ENCODE measurements at regions not wholly inside any gene's neighbourhood (a gene's known extent, or its start where the extent isn't known, plus 50 kb on each side); places are given as distances from the start of the nearest gene placed in this dataset.

GRCh38 chr10:80894797-80895467, 357.2 kb downstream of the SH2D4B start:
- H3K4me1 ChIP-seq (ENCODE audit: control insufficient read depth, insufficient read depth, low read length), result no peaks in the 10 kb centered on the region
- no peak overlapping the region for H3K27ac ChIP-seq (ENCODE audit: low read length)
- H3K27me3 ChIP-seq (ENCODE audit: control insufficient read depth in 1 of 2, insufficient read depth in 2 of 2, low read length in 2 of 2), result peaks cover 3% of the 10 kb centered on the region in 2 donors
- no peaks in the 10 kb centered on the region for H3K36me3 ChIP-seq (ENCODE audit: control insufficient read depth in 2 of 2, insufficient read depth in 2 of 2, low read length in 2 of 2)
- H3K4me3 ChIP-seq (ENCODE audit: low read length in 2 of 2), result no peak overlapping the region
- H3K9ac ChIP-seq (ENCODE audit: low read length in 2 of 2), result no peak overlapping the region
- no peaks in the 10 kb centered on the region for H3K9me3 ChIP-seq (ENCODE audit: control insufficient read depth in 2 of 2, low read length in 2 of 2)

GRCh38 chr10:80896076-80896475, 358.4 kb downstream of the SH2D4B start:
- Histone ChIP-seq H3K36me3 (ENCODE audit: control insufficient read depth in 2 of 2, insufficient read depth in 2 of 2, low read length in 2 of 2) (no peaks in the 10 kb centered on the region), H3K9me3 (ENCODE audit: control insufficient read depth in 2 of 2, low read length in 2 of 2) (no peaks in the 10 kb centered on the region), H3K4me3 (ENCODE audit: low read length in 2 of 2) (no peak overlapping the region), H3K9ac (ENCODE audit: low read length in 2 of 2) (no peak overlapping the region), H3K4me1 (ENCODE audit: control insufficient read depth, insufficient read depth, low read length) (no peaks in the 10 kb centered on the region), H3K27ac (ENCODE audit: low read length) (no peak overlapping the region), H3K27me3 (ENCODE audit: control insufficient read depth in 1 of 2, insufficient read depth in 2 of 2, low read length in 2 of 2) (peaks cover 3% of the 10 kb centered on the region in 2 donors)

GRCh38 chr10:80896959-80897358, 359.3 kb downstream of the SH2D4B start:
- H3K9ac ChIP-seq (ENCODE audit: low read length in 2 of 2), result no peak overlapping the region
- no peak overlapping the region for H3K4me3 ChIP-seq (ENCODE audit: low read length in 2 of 2)
- H3K36me3 ChIP-seq (ENCODE audit: control insufficient read depth in 2 of 2, insufficient read depth in 2 of 2, low read length in 2 of 2), result no peaks in the 10 kb centered on the region
- no peak overlapping the region for H3K27ac ChIP-seq (ENCODE audit: low read length)
- H3K4me1 ChIP-seq (ENCODE audit: control insufficient read depth, insufficient read depth, low read length), result no peaks in the 10 kb centered on the region
- no peaks in the 10 kb centered on the region for H3K9me3 ChIP-seq (ENCODE audit: control insufficient read depth in 2 of 2, low read length in 2 of 2)
- H3K27me3 ChIP-seq (ENCODE audit: control insufficient read depth in 1 of 2, insufficient read depth in 2 of 2, low read length in 2 of 2), result peaks cover 3% of the 10 kb centered on the region in 2 donors

- Histone ChIP-seq H3K9me3 (ENCODE audit: control insufficient read depth in 2 of 2, low read length in 2 of 2) (no peaks in the 10 kb centered on the region), H3K9ac (ENCODE audit: low read length in 2 of 2) (no peak overlapping the region), H3K4me1 (ENCODE audit: control insufficient read depth, insufficient read depth, low read length) (no peaks in the 10 kb centered on the region), H3K27me3 (ENCODE audit: control insufficient read depth in 1 of 2, insufficient read depth in 2 of 2, low read length in 2 of 2) (no peaks in the 10 kb centered on the region), H3K27ac (ENCODE audit: low read length) (no peak overlapping the region), H3K36me3 (ENCODE audit: control insufficient read depth in 2 of 2, insufficient read depth in 2 of 2, low read length in 2 of 2) (no peaks in the 10 kb centered on the region), H3K4me3 (ENCODE audit: low read length in 2 of 2) (no peak overlapping the region)
Measured at GRCh38 chr10:80900661-80901060, 363.0 kb downstream of the SH2D4B start.

GRCh38 chr10:80908611-80909010, 370.9 kb downstream of the SH2D4B start:
- H3K4me1 ChIP-seq (ENCODE audit: control insufficient read depth, insufficient read depth, low read length), result no peaks in the 10 kb centered on the region
- H3K4me3 ChIP-seq (ENCODE audit: low read length in 2 of 2), result no peak overlapping the region
- H3K9ac ChIP-seq (ENCODE audit: low read length in 2 of 2), result no peak overlapping the region
- peaks cover 0 to 2% of the 10 kb centered on the region in 2 donors for H3K9me3 ChIP-seq (ENCODE audit: control insufficient read depth in 2 of 2, low read length in 2 of 2)
- H3K27me3 ChIP-seq (ENCODE audit: control insufficient read depth in 1 of 2, insufficient read depth in 2 of 2, low read length in 2 of 2), result no peaks in the 10 kb centered on the region
- no peak overlapping the region for H3K27ac ChIP-seq (ENCODE audit: low read length)
- H3K36me3 ChIP-seq (ENCODE audit: control insufficient read depth in 2 of 2, insufficient read depth in 2 of 2, low read length in 2 of 2), result no peaks in the 10 kb centered on the region

GRCh38 chr10:80909254-80909653, 371.6 kb downstream of the SH2D4B start:
- Histone ChIP-seq H3K4me3 (ENCODE audit: low read length in 2 of 2) (no peak overlapping the region), H3K9me3 (ENCODE audit: control insufficient read depth in 2 of 2, low read length in 2 of 2) (peaks cover 0 to 2% of the 10 kb centered on the region in 2 donors), H3K4me1 (ENCODE audit: control insufficient read depth, insufficient read depth, low read length) (no peaks in the 10 kb centered on the region), H3K9ac (ENCODE audit: low read length in 2 of 2) (no peak overlapping the region), H3K27ac (ENCODE audit: low read length) (no peak overlapping the region), H3K27me3 (ENCODE audit: control insufficient read depth in 1 of 2, insufficient read depth in 2 of 2, low read length in 2 of 2) (no peaks in the 10 kb centered on the region), H3K36me3 (ENCODE audit: control insufficient read depth in 2 of 2, insufficient read depth in 2 of 2, low read length in 2 of 2) (no peaks in the 10 kb centered on the region)

- Histone ChIP-seq H3K36me3 (ENCODE audit: control insufficient read depth in 2 of 2, insufficient read depth in 2 of 2, low read length in 2 of 2) (no peaks in the 10 kb centered on the region), H3K9me3 (ENCODE audit: control insufficient read depth in 2 of 2, low read length in 2 of 2) (no peaks in the 10 kb centered on the region), H3K4me3 (ENCODE audit: low read length in 2 of 2) (no peak overlapping the region), H3K27me3 (ENCODE audit: control insufficient read depth in 1 of 2, insufficient read depth in 2 of 2, low read length in 2 of 2) (no peaks in the 10 kb centered on the region), H3K9ac (ENCODE audit: low read length in 2 of 2) (no peak overlapping the region), H3K4me1 (ENCODE audit: control insufficient read depth, insufficient read depth, low read length) (no peaks in the 10 kb centered on the region), H3K27ac (ENCODE audit: low read length) (no peak overlapping the region)
Measured at GRCh38 chr10:80917636-80918035, 379.9 kb downstream of the SH2D4B start.

- H3K27ac ChIP-seq (ENCODE audit: low read length), result no peak overlapping the region
Measured at GRCh38 chr10:80921032-80921431, 383.3 kb downstream of the SH2D4B start.

GRCh38 chr10:80924063-80924952, 386.6 kb downstream of the SH2D4B start:
- Histone ChIP-seq H3K9me3 (ENCODE audit: control insufficient read depth in 2 of 2, low read length in 2 of 2) (no peaks in the 10 kb centered on the region), H3K27me3 (ENCODE audit: control insufficient read depth in 1 of 2, insufficient read depth in 2 of 2, low read length in 2 of 2) (no peaks in the 10 kb centered on the region), H3K27ac (ENCODE audit: low read length) (no peak overlapping the region), H3K9ac (ENCODE audit: low read length in 2 of 2) (no peak overlapping the region), H3K36me3 (ENCODE audit: control insufficient read depth in 2 of 2, insufficient read depth in 2 of 2, low read length in 2 of 2) (no peaks in the 10 kb centered on the region), H3K4me3 (ENCODE audit: low read length in 2 of 2) (no peak overlapping the region), H3K4me1 (ENCODE audit: control insufficient read depth, insufficient read depth, low read length) (no peaks in the 10 kb centered on the region)

More at GRCh38 chr10:80921032-80921431, 383.3 kb downstream of the SH2D4B start:
- no peaks in the 10 kb centered on the region for H3K4me1 ChIP-seq (ENCODE audit: control insufficient read depth, insufficient read depth, low read length)
- no peaks in the 10 kb centered on the region for H3K36me3 ChIP-seq (ENCODE audit: control insufficient read depth in 2 of 2, insufficient read depth in 2 of 2, low read length in 2 of 2)
- H3K27me3 ChIP-seq (ENCODE audit: control insufficient read depth in 1 of 2, insufficient read depth in 2 of 2, low read length in 2 of 2), result no peaks in the 10 kb centered on the region
- no peak overlapping the region for H3K4me3 ChIP-seq (ENCODE audit: low read length in 2 of 2)
- H3K9ac ChIP-seq (ENCODE audit: low read length in 2 of 2), result no peak overlapping the region
- H3K9me3 ChIP-seq (ENCODE audit: control insufficient read depth in 2 of 2, low read length in 2 of 2), result no peaks in the 10 kb centered on the region

GRCh38 chr10:80927419-80928078, 389.8 kb downstream of the SH2D4B start:
- no peak overlapping the region for H3K9ac ChIP-seq (ENCODE audit: low read length in 2 of 2)
- no peaks in the 10 kb centered on the region for H3K27me3 ChIP-seq (ENCODE audit: control insufficient read depth in 1 of 2, insufficient read depth in 2 of 2, low read length in 2 of 2)
- H3K9me3 ChIP-seq (ENCODE audit: control insufficient read depth in 2 of 2, low read length in 2 of 2), result no peaks in the 10 kb centered on the region
- no peak overlapping the region for H3K4me3 ChIP-seq (ENCODE audit: low read length in 2 of 2)
- no peaks in the 10 kb centered on the region for H3K4me1 ChIP-seq (ENCODE audit: control insufficient read depth, insufficient read depth, low read length)
- H3K36me3 ChIP-seq (ENCODE audit: control insufficient read depth in 2 of 2, insufficient read depth in 2 of 2, low read length in 2 of 2), result no peaks in the 10 kb centered on the region
- no peak overlapping the region for H3K27ac ChIP-seq (ENCODE audit: low read length)

Measured in stomach smooth muscle (tissue), 2 donors.